ENCODE measurements at regions not wholly inside any gene's neighbourhood (a gene's known extent, or its start where the extent isn't known, plus 50 kb on each side); places are given as distances from the start of the nearest gene placed in this dataset.

- Histone ChIP-seq H3K14ac (ENCODE audit: insufficient read length) (no peak overlapping the region), H4K91ac (replicated peaks; ENCODE audit: insufficient read length, low read length) (no peak overlapping the region), H2AK5ac (ENCODE audit: low read depth, low read length) (no peak overlapping the region), H3K4me3 (ENCODE audit: extremely low read depth in 1 of 4, insufficient read depth in 2 of 4, low read depth in 3 of 4, low read length in 4 of 4) (no peak overlapping the region), H3K4me1 (replicated peaks in 1 of 4; ENCODE audit: control insufficient read depth in 3 of 4, insufficient read depth in 4 of 4, low read length in 3 of 4) (peaks cover 0 to 5% (median 2%) of the 10 kb centered on the region in 4 experiments; a peak in 2 of 7 replicates), H2AFZ (ENCODE audit: low read length) (no peak overlapping the region), H3K23ac (ENCODE audit: insufficient read length) (no peak overlapping the region), H2BK15ac (ENCODE audit: low read length) (no peak overlapping the region), H3K27me3 (replicated peaks in 1 of 4; ENCODE audit: control insufficient read depth in 3 of 4, extremely low read depth in 1 of 4, insufficient read depth in 3 of 4, low read length in 3 of 4) (no peaks in the 10 kb centered on the region), H2BK5ac (ENCODE audit: low read depth, low read length) (no peak overlapping the region), H3K9me3 (ENCODE audit: insufficient read depth in 2 of 2, low read depth in 1 of 2, low read length in 1 of 2) (no peaks in the 10 kb centered on the region), H3K79me1 (ENCODE audit: low read depth, low read length) (no peaks in the 10 kb centered on the region), H3K4ac (replicated peaks; ENCODE audit: insufficient read length, low read depth, low read length) (no peak overlapping the region), H2BK20ac (ENCODE audit: low read length) (no peak overlapping the region), H4K5ac (ENCODE audit: insufficient read length, low read depth, low read length) (no peak overlapping the region), H3K36me3 (ENCODE audit: control insufficient read depth in 2 of 4, insufficient read depth in 4 of 4, low read length in 3 of 4) (no peaks in the 10 kb centered on the region), H3K18ac (ENCODE audit: extremely low read depth, low read length) (no peak overlapping the region), H3K9ac (replicated peaks in 1 of 4; ENCODE audit: extremely low read depth in 1 of 4, low read depth in 3 of 4, low read length in 3 of 4) (no peak overlapping the region), H3K4me2 (ENCODE audit: insufficient read depth in 1 of 2, low read depth in 2 of 2, low read length in 2 of 2) (no peak overlapping the region), H4K8ac (ENCODE audit: extremely low read depth, insufficient read depth, low read length) (no peak overlapping the region), H3K27ac (ENCODE audit: low read depth, low read length) (no peak overlapping the region), H3K23me2 (ENCODE audit: low read depth, low read length) (no peaks in the 10 kb centered on the region), H3K56ac (replicated peaks; ENCODE audit: insufficient read length, low read depth, low read length) (no peak overlapping the region), H3K79me2 (ENCODE audit: control insufficient read depth in 1 of 2, insufficient read depth in 2 of 2, low read length in 2 of 2) (no peaks in the 10 kb centered on the region), H4K20me1 (replicated peaks in 1 of 2; ENCODE audit: control insufficient read depth in 1 of 2, insufficient read depth in 2 of 2, low read length in 2 of 2) (no peaks in the 10 kb centered on the region), H2BK120ac (replicated peaks; ENCODE audit: low read depth, low read length) (no peak overlapping the region), H2BK12ac (ENCODE audit: low read depth, low read length) (no peak overlapping the region)
- WGBS, 2 experiments (ENCODE audit: extremely low coverage in 1 of 2, insufficient coverage in 1 of 2, insufficient read length in 1 of 2, insufficient replicate concordance in 2 of 2, low coverage in 1 of 2, low lambda C conversion rate in 2 of 2, missing lambda C conversion rate in 1 of 2) = 96% methylated on average over 3 of the region's 3 CpGs; no CpG with 5 or more reads in 1 of the 2 experiments
- no peak for TF ChIP-seq HDAC6 (IDR thresholded peaks at IDR 0.05; ENCODE audit: low read depth, low read length)
- no peak for TF ChIP-seq NANOG (IDR thresholded peaks at IDR 0.05; ENCODE audit: insufficient read depth, low read depth, low read length, poor library complexity, severe bottlenecking)
- TF ChIP-seq KDM5A (IDR thresholded peaks at IDR 0.05; ENCODE audit: low read length) = no peak
- no peak for TF ChIP-seq SAP30 (IDR thresholded peaks at IDR 0.05; ENCODE audit: insufficient read depth, insufficient replicate concordance, low read length)
- no peak for TF ChIP-seq RNF2 (IDR thresholded peaks at IDR 0.05; ENCODE audit: borderline replicate concordance, low read depth, low read length, missing control alignments, poor library complexity, severe bottlenecking)
- no peak for TF ChIP-seq TAF1 (IDR thresholded peaks at IDR 0.05; ENCODE audit: low read depth, low read length)
- TF ChIP-seq CEBPB (IDR thresholded peaks at IDR 0.05; ENCODE audit: low read depth, low read length) = no peak
- no peak for TF ChIP-seq FOSL1 (IDR thresholded peaks at IDR 0.05; ENCODE audit: insufficient read depth, low read depth, low read length)
- no peak for TF ChIP-seq GABPA (IDR thresholded peaks at IDR 0.05; ENCODE audit: borderline replicate concordance, insufficient read depth, low read length)
- no peak for TF ChIP-seq CTCF (IDR thresholded peaks at IDR 0.05; ENCODE audit: control extremely low read depth in 1 of 3, insufficient read depth in 1 of 3, low read depth in 1 of 3, low read length in 3 of 3)
- no peak for FAIRE-seq
- ChIA-PET POLR2A (ENCODE audit: partially characterized antibody) (no interaction called here), CTCF (ENCODE audit: partially characterized antibody) (interaction anchor here (0.6 to 2.4 kb wide), 3 partner anchors 11 to 33 kb away, joined by 3 to 5 read pairs (median 3); no protein-coding TSS in a partner anchor)
- DNase-seq (ENCODE audit: low read depth in 1 of 2, low spot score in 2 of 2) = no peak
Measured at GRCh38 chr15:47857776-47858167, 140.5 kb downstream of the SEMA6D start.
